Mesenchymal stem cell (in vitro differentiated cells and primary cell): ENCODE measurements at regions not wholly inside any gene's neighbourhood (a gene's known extent, or its start where the extent isn't known, plus 50 kb on each side); places are given as distances from the start of the nearest gene placed in this dataset.

Experiments
- DNase-seq: peaks from one replicate; pipeline ENCODE4 v3.0.0-alpha.2; 2013
- H2AFZ ChIP-seq: one replicate; pipeline ENCODE4 v1.6.1; 2013; ENCODE audit warnings: low read depth, mild to moderate bottlenecking, control low read depth, inconsistent platforms, low read length, moderate library complexity
- H2AK5ac ChIP-seq: 2 replicates; pipeline ENCODE4 v1.6.1; 2013; ENCODE audit warnings: low read length, moderate library complexity, mild to moderate bottlenecking, inconsistent platforms; ENCODE audit not compliant: severe bottlenecking
- H2BK120ac ChIP-seq: one replicate; pipeline ENCODE4 v1.6.1; 2013; ENCODE audit warnings: low read depth, mild to moderate bottlenecking, inconsistent platforms, low read length, moderate library complexity
- H2BK12ac ChIP-seq, 2 experiments: one replicate each; pipeline ENCODE4 v1.6.1; 2013; ENCODE audit warnings: inconsistent platforms in 2 of 2, low read length in 2 of 2, mild to moderate bottlenecking in 2 of 2, moderate library complexity in 2 of 2, control low read depth in 1 of 2
- H2BK15ac ChIP-seq: one replicate; pipeline ENCODE4 v1.6.1; 2013; ENCODE audit warnings: mild to moderate bottlenecking, low read depth, inconsistent platforms; ENCODE audit not compliant: poor library complexity, severe bottlenecking
- H2BK5ac ChIP-seq: 2 replicates; pipeline ENCODE4 v1.6.1; 2013; ENCODE audit warnings: low read depth, mild to moderate bottlenecking, low read length, control low read depth, inconsistent platforms; ENCODE audit not compliant: poor library complexity, severe bottlenecking
- H3K14ac ChIP-seq, 2 experiments: one replicate each; pipeline ENCODE4 v1.6.1; 2013; ENCODE audit warnings: inconsistent platforms in 2 of 2, low read length in 2 of 2, control low read depth in 1 of 2, mild to moderate bottlenecking in 1 of 2, moderate library complexity in 1 of 2
- H3K18ac ChIP-seq, 2 experiments: one replicate each; pipeline ENCODE4 v1.6.1; 2013; ENCODE audit warnings: inconsistent platforms in 2 of 2, low read length in 2 of 2, control low read depth in 1 of 2, low read depth in 1 of 2, mild to moderate bottlenecking in 1 of 2
- H3K23ac ChIP-seq, 2 experiments: one replicate each; pipeline ENCODE4 v1.6.1; 2013; ENCODE audit warnings: inconsistent platforms in 2 of 2, low read length in 2 of 2, mild to moderate bottlenecking in 2 of 2, moderate library complexity in 2 of 2, control low read depth in 1 of 2
- H3K27ac ChIP-seq: 2 replicates; pipeline ENCODE4 v1.5.1; 2013; ENCODE audit warnings: mild to moderate bottlenecking, moderate library complexity, low read length, control low read depth, inconsistent platforms; ENCODE audit not compliant: poor library complexity, severe bottlenecking
- H3K27me3 ChIP-seq, 2 experiments: 2 replicates each; pipeline versions ENCODE4 v1.6.1 to v1.7.0; 2013; ENCODE audit warnings: low read length in 2 of 2, mild to moderate bottlenecking in 2 of 2, moderate library complexity in 2 of 2, control low read depth in 1 of 2, inconsistent platforms in 1 of 2; ENCODE audit not compliant: control insufficient read depth in 1 of 2, insufficient read depth in 1 of 2
- H3K36me3 ChIP-seq, 2 experiments: 2 replicates each; pipeline versions ENCODE4 v1.6.1 to v1.7.0; 2013; ENCODE audit warnings: low read length in 2 of 2, control low read depth in 1 of 2, inconsistent platforms in 1 of 2, low read depth in 1 of 2, mild to moderate bottlenecking in 1 of 2; ENCODE audit not compliant: insufficient read depth in 2 of 2, control insufficient read depth in 1 of 2
- H3K4ac ChIP-seq, 2 experiments: one replicate each; pipeline ENCODE4 v1.6.1; 2013; ENCODE audit warnings: inconsistent platforms in 2 of 2, low read length in 2 of 2, mild to moderate bottlenecking in 2 of 2, moderate library complexity in 2 of 2, control low read depth in 1 of 2, low read depth in 1 of 2
- H3K4me1 ChIP-seq: 2 replicates; pipeline ENCODE4 v1.6.1; 2013; ENCODE audit warnings: low read depth, low read length, control low read depth; ENCODE audit not compliant: control insufficient read depth, insufficient read depth
- H3K4me2 ChIP-seq: 2 replicates; pipeline ENCODE4 v1.6.1; 2013; ENCODE audit warnings: low read length, mild to moderate bottlenecking, inconsistent platforms; ENCODE audit not compliant: poor library complexity, severe bottlenecking
- H3K4me3 ChIP-seq, 2 experiments: 2 replicates each; pipeline versions ENCODE4 v1.5.1 to v1.7.0; 2013; ENCODE audit warnings: low read length in 2 of 2, mild to moderate bottlenecking in 2 of 2, control low read depth in 1 of 2, low read depth in 1 of 2; ENCODE audit not compliant: insufficient read depth in 1 of 2
- H3K79me1 ChIP-seq: replicated peaks from 2 replicates; pipeline ENCODE4 v1.6.1; 2013; ENCODE audit warnings: mild to moderate bottlenecking, control low read depth, low read length, inconsistent platforms; ENCODE audit not compliant: poor library complexity, severe bottlenecking
- H3K9ac ChIP-seq: 2 replicates; pipeline ENCODE4 v1.7.0; 2013; ENCODE audit warnings: mild to moderate bottlenecking, low read length, moderate library complexity
- H3K9me3 ChIP-seq: 2 replicates; pipeline ENCODE4 v1.7.0; 2013; ENCODE audit warnings: mild to moderate bottlenecking, low read length; ENCODE audit not compliant: control insufficient read depth
- H4K8ac ChIP-seq: one replicate; pipeline ENCODE4 v1.6.1; 2013; ENCODE audit warnings: inconsistent platforms, mild to moderate bottlenecking, low read length, moderate library complexity
- H4K91ac ChIP-seq: one replicate; pipeline ENCODE4 v1.6.1; 2013; ENCODE audit warnings: mild to moderate bottlenecking, low read length, inconsistent platforms
- WGBS: methylation state at CpG from one replicate; pipeline ENCODE4 v1.1.7; 2013; ENCODE audit warnings: mixed read lengths; 5-methylcytosine and 5-hydroxymethylcytosine counted together

- H2BK5ac ChIP-seq = no peak overlapping the region
- H3K79me1 ChIP-seq = no peaks in the 10 kb centered on the region
- H2BK15ac ChIP-seq = no peak overlapping the region
- WGBS = no CpG with 5 or more reads among the region's 2 CpGs
- no peak overlapping the region for H4K91ac ChIP-seq
- H3K9me3 ChIP-seq = peaks cover 2% of the 10 kb centered on the region
- H3K4me3 ChIP-seq = no peak overlapping the region
- H3K23ac ChIP-seq = no peak overlapping the region
- H3K4me1 ChIP-seq = no peaks in the 10 kb centered on the region
- no peaks in the 10 kb centered on the region for H3K36me3 ChIP-seq
- H3K27me3 ChIP-seq = no peaks in the 10 kb centered on the region
- no peak overlapping the region for H3K18ac ChIP-seq
- no peak overlapping the region for H2BK12ac ChIP-seq
- no peak overlapping the region for H3K4ac ChIP-seq
- no peak overlapping the region for H2BK120ac ChIP-seq
- no peak for DNase-seq
- H3K14ac ChIP-seq = no peak overlapping the region
- H3K4me2 ChIP-seq = no peak overlapping the region
- no peak overlapping the region for H2AK5ac ChIP-seq
- H2AFZ ChIP-seq = no peak overlapping the region
- H3K27ac ChIP-seq = no peak overlapping the region
- no peak overlapping the region for H4K8ac ChIP-seq
- no peak overlapping the region for H3K9ac ChIP-seq
Observed at GRCh38 chr3:6622260-6622659, 238.7 kb upstream of the GRM7 start.

- H2AFZ ChIP-seq = no peak overlapping the region
- no peak overlapping the region for H3K9ac ChIP-seq
- no peak overlapping the region for H3K4me3 ChIP-seq
- no peak overlapping the region for H3K23ac ChIP-seq
- H3K27me3 ChIP-seq = no peaks in the 10 kb centered on the region
- H3K79me1 ChIP-seq = no peaks in the 10 kb centered on the region
- H4K8ac ChIP-seq = no peak overlapping the region
- H3K4me2 ChIP-seq = no peak overlapping the region
- no CpG with 5 or more reads among the region's 1 CpG for WGBS
- no peak overlapping the region for H2BK120ac ChIP-seq
- H2BK12ac ChIP-seq = no peak overlapping the region
- H3K9me3 ChIP-seq = peaks cover 2% of the 10 kb centered on the region
- H3K18ac ChIP-seq = no peak overlapping the region
- no peak overlapping the region for H3K14ac ChIP-seq
- H4K91ac ChIP-seq = no peak overlapping the region
- H2AK5ac ChIP-seq = no peak overlapping the region
- no peak overlapping the region for H2BK15ac ChIP-seq
- DNase-seq = no peak
- H3K4me1 ChIP-seq = no peaks in the 10 kb centered on the region
- no peak overlapping the region for H2BK5ac ChIP-seq
- H3K4ac ChIP-seq = no peak overlapping the region
- H3K36me3 ChIP-seq = no peaks in the 10 kb centered on the region
- no peak overlapping the region for H3K27ac ChIP-seq
Observed at GRCh38 chr3:6622712-6623111, 238.2 kb upstream of the GRM7 start.

- DNase-seq = no peak
- Histone ChIP-seq H3K14ac (no peak overlapping the region), H3K4me2 (no peak overlapping the region), H4K91ac (no peak overlapping the region), H2AFZ (no peak overlapping the region), H4K8ac (no peak overlapping the region), H3K18ac (no peak overlapping the region), H3K9me3 (peaks cover 13% of the 10 kb centered on the region), H2BK120ac (no peak overlapping the region), H3K4me1 (no peaks in the 10 kb centered on the region), H3K23ac (no peak overlapping the region), H3K4me3 (no peak overlapping the region), H3K27ac (no peak overlapping the region), H3K27me3 (no peaks in the 10 kb centered on the region), H3K36me3 (no peaks in the 10 kb centered on the region), H3K79me1 (no peaks in the 10 kb centered on the region), H2AK5ac (no peak overlapping the region), H2BK5ac (no peak overlapping the region), H3K9ac (no peak overlapping the region), H2BK12ac (no peak overlapping the region), H3K4ac (no peak overlapping the region), H2BK15ac (no peak overlapping the region)
- 57% methylated on average over 4 of the region's 6 CpGs for WGBS
Observed at GRCh38 chr3:6631376-6631775, 229.5 kb upstream of the GRM7 start.

- H3K27ac ChIP-seq = no peak overlapping the region
- H3K4me2 ChIP-seq = no peak overlapping the region
- H3K23ac ChIP-seq = no peak overlapping the region
- no peaks in the 10 kb centered on the region for H3K79me1 ChIP-seq
- H4K8ac ChIP-seq = no peak overlapping the region
- no peak overlapping the region for H2AFZ ChIP-seq
- WGBS = 83% methylated on average over 1 of the region's 1 CpG
- H2BK15ac ChIP-seq = no peak overlapping the region
- peaks cover 33% of the 10 kb centered on the region for H3K9me3 ChIP-seq
- H3K18ac ChIP-seq = no peak overlapping the region
- no peak for DNase-seq
- H3K4me3 ChIP-seq = no peak overlapping the region
- H3K36me3 ChIP-seq = no peaks in the 10 kb centered on the region
- H3K4me1 ChIP-seq = no peaks in the 10 kb centered on the region
- no peak overlapping the region for H2BK5ac ChIP-seq
- H3K4ac ChIP-seq = no peak overlapping the region
- no peak overlapping the region for H2BK12ac ChIP-seq
- H3K14ac ChIP-seq = no peak overlapping the region
- H2AK5ac ChIP-seq = no peak overlapping the region
- no peak overlapping the region for H2BK120ac ChIP-seq
- H4K91ac ChIP-seq = no peak overlapping the region
- H3K27me3 ChIP-seq = no peaks in the 10 kb centered on the region
- H3K9ac ChIP-seq = no peak overlapping the region
Observed at GRCh38 chr3:6640907-6641306, 220.0 kb upstream of the GRM7 start.
